ENCODE measurements at regions not wholly inside any gene's neighbourhood (a gene's known extent, or its start where the extent isn't known, plus 50 kb on each side); places are given as distances from the start of the nearest gene placed in this dataset.

DNA sequence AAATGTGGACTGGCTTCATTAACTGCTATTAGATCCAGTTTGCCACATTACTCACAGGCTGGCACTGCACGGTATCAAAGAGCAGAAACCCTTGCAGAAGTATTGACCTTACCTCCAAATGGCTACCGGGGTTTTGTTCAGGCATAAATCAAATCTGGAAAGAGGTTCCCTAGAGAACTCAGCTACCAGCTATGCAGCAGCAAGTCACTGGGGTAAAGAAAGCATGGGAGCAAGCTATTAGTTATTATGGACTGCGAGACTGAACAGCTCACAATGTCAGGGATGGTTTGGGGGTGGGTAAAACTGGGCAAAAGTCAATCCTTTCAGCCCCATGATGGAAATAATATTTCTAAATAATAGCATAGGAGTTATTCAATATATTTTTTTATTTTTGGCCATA lies 128.1 kb downstream of the FANCF start:
- BruUV-seq (replicated peaks), result no TSS peak
- Histone ChIP-seq H2AFZ (ENCODE audit: control insufficient read depth, low read depth, low read length) (no peak overlapping the region), H3K4me2 (ENCODE audit: control insufficient read depth, insufficient read depth) (no peak overlapping the region), H3K36me3 (ENCODE audit: control insufficient read depth in 2 of 2, insufficient read depth in 2 of 2, low read length in 1 of 2) (no peaks in the 10 kb centered on the region), H3K27ac (ENCODE audit: control insufficient read depth, insufficient read depth) (no peak overlapping the region), H3K4me1 (ENCODE audit: control insufficient read depth, insufficient read depth, low read length) (no peaks in the 10 kb centered on the region), H4K20me1 (ENCODE audit: control insufficient read depth, insufficient read depth) (no peaks in the 10 kb centered on the region), H3K9ac (ENCODE audit: control insufficient read depth, insufficient read depth, low read length) (no peak overlapping the region), H3K27me3 (replicated peaks in 1 of 2; ENCODE audit: control insufficient read depth in 2 of 2, insufficient read depth in 2 of 2, low read length in 1 of 2) (no peaks in the 10 kb centered on the region; a peak in 1 of 4 replicates), H3K79me2 (ENCODE audit: control insufficient read depth, insufficient read depth, low read length) (no peaks in the 10 kb centered on the region), H3K4me3 (no peak overlapping the region), H3K9me3 (replicated peaks; ENCODE audit: control insufficient read depth, insufficient read depth, low read length) (no peaks in the 10 kb centered on the region)
- intact Hi-C loops (cut with micrococcal nuclease; ENCODE audit: unreplicated experiment) (no loop called here), in situ Hi-C loops (cut with MboI) (no loop called here)
- ChIA-PET SMC1A (ENCODE audit: uncharacterized antibody, unreplicated experiment) (no interaction called here), CTCF (no interaction called here), RAD21 (ENCODE audit: unreplicated experiment) (no interaction called here), POLR2A (no interaction called here)
- 22% methylated on average over 3 of the region's 3 CpGs for WGBS (ENCODE audit: insufficient coverage, insufficient replicate concordance, low lambda C conversion rate, missing lambda C conversion rate)
- no peak for FAIRE-seq
- DNase-seq (ENCODE audit: low read depth, low spot score), result no peak
- ATAC-seq, result no peak
- TF ChIP-seq ZNF384 (IDR thresholded peaks at IDR 0.05; ENCODE audit: borderline replicate concordance, low read depth, low read length), result no peak
- no peak for TF ChIP-seq TCF7 (IDR thresholded peaks at IDR 0.05; ENCODE audit: borderline replicate concordance)
- TF ChIP-seq SREBF1 (IDR thresholded peaks at IDR 0.05; ENCODE audit: low read length), result no peak
- no peak for TF ChIP-seq YBX1 (IDR thresholded peaks at IDR 0.05)
- TF ChIP-seq, protein P1, sequence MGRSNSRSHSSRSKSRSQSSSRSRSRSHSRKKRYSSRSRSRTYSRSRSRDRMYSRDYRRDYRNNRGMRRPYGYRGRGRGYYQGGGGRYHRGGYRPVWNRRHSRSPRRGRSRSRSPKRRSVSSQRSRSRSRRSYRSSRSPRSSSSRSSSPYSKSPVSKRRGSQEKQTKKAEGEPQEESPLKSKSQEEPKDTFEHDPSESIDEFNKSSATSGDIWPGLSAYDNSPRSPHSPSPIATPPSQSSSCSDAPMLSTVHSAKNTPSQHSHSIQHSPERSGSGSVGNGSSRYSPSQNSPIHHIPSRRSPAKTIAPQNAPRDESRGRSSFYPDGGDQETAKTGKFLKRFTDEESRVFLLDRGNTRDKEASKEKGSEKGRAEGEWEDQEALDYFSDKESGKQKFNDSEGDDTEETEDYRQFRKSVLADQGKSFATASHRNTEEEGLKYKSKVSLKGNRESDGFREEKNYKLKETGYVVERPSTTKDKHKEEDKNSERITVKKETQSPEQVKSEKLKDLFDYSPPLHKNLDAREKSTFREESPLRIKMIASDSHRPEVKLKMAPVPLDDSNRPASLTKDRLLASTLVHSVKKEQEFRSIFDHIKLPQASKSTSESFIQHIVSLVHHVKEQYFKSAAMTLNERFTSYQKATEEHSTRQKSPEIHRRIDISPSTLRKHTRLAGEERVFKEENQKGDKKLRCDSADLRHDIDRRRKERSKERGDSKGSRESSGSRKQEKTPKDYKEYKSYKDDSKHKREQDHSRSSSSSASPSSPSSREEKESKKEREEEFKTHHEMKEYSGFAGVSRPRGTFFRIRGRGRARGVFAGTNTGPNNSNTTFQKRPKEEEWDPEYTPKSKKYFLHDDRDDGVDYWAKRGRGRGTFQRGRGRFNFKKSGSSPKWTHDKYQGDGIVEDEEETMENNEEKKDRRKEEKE (IDR thresholded peaks at IDR 0.05), result no peak
- no peak for TF ChIP-seq CBFB (IDR thresholded peaks at IDR 0.05; ENCODE audit: low read depth)
- TF ChIP-seq, protein P2, sequence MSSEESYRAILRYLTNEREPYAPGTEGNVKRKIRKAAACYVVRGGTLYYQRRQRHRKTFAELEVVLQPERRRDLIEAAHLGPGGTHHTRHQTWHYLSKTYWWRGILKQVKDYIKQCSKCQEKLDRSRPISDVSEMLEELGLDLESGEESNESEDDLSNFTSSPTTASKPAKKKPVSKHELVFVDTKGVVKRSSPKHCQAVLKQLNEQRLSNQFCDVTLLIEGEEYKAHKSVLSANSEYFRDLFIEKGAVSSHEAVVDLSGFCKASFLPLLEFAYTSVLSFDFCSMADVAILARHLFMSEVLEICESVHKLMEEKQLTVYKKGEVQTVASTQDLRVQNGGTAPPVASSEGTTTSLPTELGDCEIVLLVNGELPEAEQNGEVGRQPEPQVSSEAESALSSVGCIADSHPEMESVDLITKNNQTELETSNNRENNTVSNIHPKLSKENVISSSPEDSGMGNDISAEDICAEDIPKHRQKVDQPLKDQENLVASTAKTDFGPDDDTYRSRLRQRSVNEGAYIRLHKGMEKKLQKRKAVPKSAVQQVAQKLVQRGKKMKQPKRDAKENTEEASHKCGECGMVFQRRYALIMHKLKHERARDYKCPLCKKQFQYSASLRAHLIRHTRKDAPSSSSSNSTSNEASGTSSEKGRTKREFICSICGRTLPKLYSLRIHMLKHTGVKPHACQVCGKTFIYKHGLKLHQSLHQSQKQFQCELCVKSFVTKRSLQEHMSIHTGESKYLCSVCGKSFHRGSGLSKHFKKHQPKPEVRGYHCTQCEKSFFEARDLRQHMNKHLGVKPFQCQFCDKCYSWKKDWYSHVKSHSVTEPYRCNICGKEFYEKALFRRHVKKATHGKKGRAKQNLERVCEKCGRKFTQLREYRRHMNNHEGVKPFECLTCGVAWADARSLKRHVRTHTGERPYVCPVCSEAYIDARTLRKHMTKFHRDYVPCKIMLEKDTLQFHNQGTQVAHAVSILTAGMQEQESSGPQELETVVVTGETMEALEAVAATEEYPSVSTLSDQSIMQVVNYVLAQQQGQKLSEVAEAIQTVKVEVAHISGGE (CRISPR knock-in tag; IDR thresholded peaks at IDR 0.05), result no peak
- no peak for TF ChIP-seq EGR1 (IDR thresholded peaks at IDR 0.05; ENCODE audit: borderline replicate concordance in 1 of 2, low read depth in 2 of 2, low read length in 2 of 2)
